Sigmoid colon (tissue), 3 donors: ENCODE measurements at regions not wholly inside any gene's neighbourhood (a gene's known extent, or its start where the extent isn't known, plus 50 kb on each side); places are given as distances from the start of the nearest gene placed in this dataset.

Source experiments
- POLR2A ChIP-seq, 2 donors: fragments of 450-650 bp; IDR thresholded peaks; one replicate each; pipeline ENCODE4 v1.6.1; 2016; ENCODE audit warnings: antibody characterized with exemption in 2 of 2, mild to moderate bottlenecking in 2 of 2, moderate library complexity in 2 of 2
- TF ChIP-seq, protein P1 (sequence below), 4 experiments: fragments of 450-650 bp in 3 of 4; fragments of 200-600 bp in 1 of 4; IDR thresholded peaks; one replicate each; pipeline ENCODE4 v1.5.1; 2016 to 2019; ENCODE audit warnings: antibody characterized with exemption in 4 of 4, mild to moderate bottlenecking in 3 of 4, moderate library complexity in 2 of 4

DNA sequence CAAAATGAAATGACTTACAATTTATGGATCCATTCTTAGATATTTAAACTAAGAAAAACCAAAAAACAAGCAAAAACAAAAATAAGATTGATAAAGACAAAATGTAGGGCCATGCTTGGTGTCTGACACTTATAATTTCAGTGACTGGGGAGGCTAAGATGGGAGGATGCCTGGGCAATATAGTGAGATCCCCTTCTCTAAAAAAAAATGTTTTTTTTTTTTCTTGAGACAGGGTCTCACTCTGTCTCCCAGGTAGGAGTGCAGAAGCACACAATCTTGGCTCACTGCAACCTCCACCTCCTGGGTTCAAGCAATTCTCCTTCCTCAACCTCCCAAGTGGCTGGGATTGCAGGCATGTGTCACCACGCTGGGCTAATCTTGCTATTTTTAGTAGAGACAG is 92.4 kb downstream of the HFE start:
- TF ChIP-seq, protein P1, sequence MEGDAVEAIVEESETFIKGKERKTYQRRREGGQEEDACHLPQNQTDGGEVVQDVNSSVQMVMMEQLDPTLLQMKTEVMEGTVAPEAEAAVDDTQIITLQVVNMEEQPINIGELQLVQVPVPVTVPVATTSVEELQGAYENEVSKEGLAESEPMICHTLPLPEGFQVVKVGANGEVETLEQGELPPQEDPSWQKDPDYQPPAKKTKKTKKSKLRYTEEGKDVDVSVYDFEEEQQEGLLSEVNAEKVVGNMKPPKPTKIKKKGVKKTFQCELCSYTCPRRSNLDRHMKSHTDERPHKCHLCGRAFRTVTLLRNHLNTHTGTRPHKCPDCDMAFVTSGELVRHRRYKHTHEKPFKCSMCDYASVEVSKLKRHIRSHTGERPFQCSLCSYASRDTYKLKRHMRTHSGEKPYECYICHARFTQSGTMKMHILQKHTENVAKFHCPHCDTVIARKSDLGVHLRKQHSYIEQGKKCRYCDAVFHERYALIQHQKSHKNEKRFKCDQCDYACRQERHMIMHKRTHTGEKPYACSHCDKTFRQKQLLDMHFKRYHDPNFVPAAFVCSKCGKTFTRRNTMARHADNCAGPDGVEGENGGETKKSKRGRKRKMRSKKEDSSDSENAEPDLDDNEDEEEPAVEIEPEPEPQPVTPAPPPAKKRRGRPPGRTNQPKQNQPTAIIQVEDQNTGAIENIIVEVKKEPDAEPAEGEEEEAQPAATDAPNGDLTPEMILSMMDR (IDR thresholded peaks at IDR 0.05): no peak
- TF ChIP-seq POLR2A (IDR thresholded peaks at IDR 0.05): no peak
